ENCODE measurements at regions not wholly inside any gene's neighbourhood (a gene's known extent, or its start where the extent isn't known, plus 50 kb on each side); places are given as distances from the start of the nearest gene placed in this dataset.

- Histone ChIP-seq H2AK5ac (ENCODE audit: insufficient read length, low read length) (no peak overlapping the region), H3K79me2 (ENCODE audit: insufficient read depth, low read length) (no peaks in the 10 kb centered on the region), H4K20me1 (ENCODE audit: control insufficient read depth, insufficient read depth, insufficient read length) (no peaks in the 10 kb centered on the region), H3K4ac (ENCODE audit: low read depth, low read length) (no peak overlapping the region), H3K79me1 (ENCODE audit: insufficient read depth, low read depth, low read length, poor library complexity, severe bottlenecking) (no peaks in the 10 kb centered on the region), H2BK20ac (ENCODE audit: low read depth, low read length, poor library complexity, severe bottlenecking) (no peak overlapping the region), H4K8ac (replicated peaks; ENCODE audit: insufficient read length, low read depth, low read length) (no peak overlapping the region), H2BK12ac (ENCODE audit: insufficient read length, low read depth, low read length) (no peak overlapping the region), H3T11ph (ENCODE audit: low read length) (no peak overlapping the region), H3K56ac (ENCODE audit: insufficient read length, low read depth, low read length) (no peak overlapping the region), H3K27me3 (ENCODE audit: insufficient read depth, low read length) (no peaks in the 10 kb centered on the region), H3K4me2 (ENCODE audit: insufficient read depth, insufficient read length, low read length) (no peak overlapping the region), H2BK5ac (ENCODE audit: insufficient read length, low read length) (no peak overlapping the region), H3K9me3 (ENCODE audit: control insufficient read depth, low read depth, low read length) (no peaks in the 10 kb centered on the region), H4K91ac (ENCODE audit: insufficient read length, low read depth, low read length) (no peak overlapping the region), H3K18ac (ENCODE audit: insufficient read length, low read depth, low read length) (no peak overlapping the region), H4K5ac (ENCODE audit: insufficient read length, low read depth, low read length) (no peak overlapping the region), H2AFZ (ENCODE audit: low read length) (no peak overlapping the region), H2BK15ac (ENCODE audit: low read depth, low read length) (no peak overlapping the region), H3K14ac (ENCODE audit: insufficient read depth, low read length) (no peak overlapping the region), H2BK120ac (ENCODE audit: low read depth, low read length, poor library complexity, severe bottlenecking) (no peak overlapping the region), H3K23ac (ENCODE audit: insufficient read length, low read depth, low read length) (no peak overlapping the region), H3K27ac (ENCODE audit: insufficient read length, low read depth, low read length) (no peak overlapping the region), H3K4me1 (ENCODE audit: insufficient read depth, low read length) (no peaks in the 10 kb centered on the region), H3K23me2 (ENCODE audit: insufficient read length, low read depth, low read length, poor library complexity, severe bottlenecking) (no peaks in the 10 kb centered on the region), H3K9ac (ENCODE audit: extremely low read depth, insufficient read length, low read length) (no peak overlapping the region)
- Mint-ChIP-seq H3K4me1 (no peaks in the 10 kb centered on the region), H3K36me3 (ENCODE audit: insufficient read depth in 1 of 3, low read depth in 3 of 3) (peaks cover 0 to 4% (median 3%) of the 10 kb centered on the region in 3 experiments; a peak in 3 of 7 replicates), H3K9me3 (peaks cover 0 to 12% of the 10 kb centered on the region in 2 experiments; a peak in 2 of 5 replicates), H3K27me3 (ENCODE audit: low read depth) (peaks cover 14% of the 10 kb centered on the region), H3K27ac (no peak overlapping the region), H3K4me3 (no peak overlapping the region)
- no peak for TF ChIP-seq CTCF (conservative IDR thresholded peaks at IDR 0.05)
- WGBS (ENCODE audit: extremely low coverage, insufficient read length, low lambda C conversion rate): no CpG with 5 or more reads among the region's 2 CpGs
- DNase-seq: no peak
These were observed 499.6 kb upstream of the SYNCRIP start for GRCh38 chr6:86142326-86142725.
